D721Med (cell line): ENCODE measurements at regions not wholly inside any gene's neighbourhood (a gene's known extent, or its start where the extent isn't known, plus 50 kb on each side); places are given as distances from the start of the nearest gene placed in this dataset.

Experiments
- DNase-seq: peaks from one replicate; pipeline ENCODE4 v3.0.0; 2011; ENCODE audit warnings: low spot score; ENCODE audit not compliant: insufficient read length
- FAIRE-seq: peaks from 2 replicates; lab custom pipeline; 2011; peaks lifted over from hg19 to GRCh38; lab: Jason Lieb, UNC
- TF ChIP-seq, protein P1 (sequence below): IDR thresholded peaks from 2 replicates; pipeline ENCODE4 v1.5.1; 2012; ENCODE audit warnings: mild to moderate bottlenecking, control low read depth; ENCODE audit not compliant: insufficient read depth; ENCODE audit errors: missing control alignments

DNA sequence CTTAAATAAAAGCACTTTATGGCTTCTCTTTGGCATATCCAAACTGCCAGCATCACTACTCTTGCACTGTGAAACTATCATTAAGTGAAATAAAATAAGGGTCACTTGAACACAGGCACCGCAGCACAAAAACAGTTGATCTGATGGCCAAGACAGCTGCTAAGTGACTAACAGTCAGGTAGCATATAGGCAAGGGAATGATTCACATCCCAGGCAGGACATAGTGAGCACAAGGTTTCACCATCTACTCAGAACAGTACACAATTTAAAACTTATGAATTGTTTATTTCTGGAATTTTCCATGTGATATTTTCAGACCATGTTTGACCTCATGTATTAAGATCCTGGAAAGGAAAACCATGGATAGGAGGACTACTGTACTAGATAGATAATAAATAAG lies 214.2 kb downstream of the MREG start:
- TF ChIP-seq, protein P1, sequence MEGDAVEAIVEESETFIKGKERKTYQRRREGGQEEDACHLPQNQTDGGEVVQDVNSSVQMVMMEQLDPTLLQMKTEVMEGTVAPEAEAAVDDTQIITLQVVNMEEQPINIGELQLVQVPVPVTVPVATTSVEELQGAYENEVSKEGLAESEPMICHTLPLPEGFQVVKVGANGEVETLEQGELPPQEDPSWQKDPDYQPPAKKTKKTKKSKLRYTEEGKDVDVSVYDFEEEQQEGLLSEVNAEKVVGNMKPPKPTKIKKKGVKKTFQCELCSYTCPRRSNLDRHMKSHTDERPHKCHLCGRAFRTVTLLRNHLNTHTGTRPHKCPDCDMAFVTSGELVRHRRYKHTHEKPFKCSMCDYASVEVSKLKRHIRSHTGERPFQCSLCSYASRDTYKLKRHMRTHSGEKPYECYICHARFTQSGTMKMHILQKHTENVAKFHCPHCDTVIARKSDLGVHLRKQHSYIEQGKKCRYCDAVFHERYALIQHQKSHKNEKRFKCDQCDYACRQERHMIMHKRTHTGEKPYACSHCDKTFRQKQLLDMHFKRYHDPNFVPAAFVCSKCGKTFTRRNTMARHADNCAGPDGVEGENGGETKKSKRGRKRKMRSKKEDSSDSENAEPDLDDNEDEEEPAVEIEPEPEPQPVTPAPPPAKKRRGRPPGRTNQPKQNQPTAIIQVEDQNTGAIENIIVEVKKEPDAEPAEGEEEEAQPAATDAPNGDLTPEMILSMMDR: no peak
- DNase-seq (no peak), FAIRE-seq (no peak)

DNA sequence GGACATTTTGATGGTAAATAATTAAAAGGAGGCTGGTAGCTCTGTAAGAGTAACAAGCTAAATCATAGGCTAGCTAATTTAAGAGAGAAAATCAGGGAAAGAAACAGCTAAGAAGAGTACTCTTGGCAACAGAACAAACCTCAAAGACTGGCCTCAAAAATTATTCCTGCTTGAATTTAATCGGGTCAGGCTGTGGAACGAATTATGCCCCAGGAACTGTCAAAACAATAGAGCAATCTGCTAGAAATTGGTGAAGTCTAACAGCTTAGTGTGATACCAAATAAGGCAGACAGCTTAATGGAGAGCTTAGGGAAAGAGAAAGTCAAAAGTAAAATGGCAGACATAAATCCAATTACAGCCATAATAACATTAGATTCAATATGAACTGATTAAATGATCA lies 215.7 kb downstream of the MREG start:
- FAIRE-seq (peak; percentile 67), DNase-seq (peak; percentile 22)
- TF ChIP-seq, protein P1: no peak

DNA sequence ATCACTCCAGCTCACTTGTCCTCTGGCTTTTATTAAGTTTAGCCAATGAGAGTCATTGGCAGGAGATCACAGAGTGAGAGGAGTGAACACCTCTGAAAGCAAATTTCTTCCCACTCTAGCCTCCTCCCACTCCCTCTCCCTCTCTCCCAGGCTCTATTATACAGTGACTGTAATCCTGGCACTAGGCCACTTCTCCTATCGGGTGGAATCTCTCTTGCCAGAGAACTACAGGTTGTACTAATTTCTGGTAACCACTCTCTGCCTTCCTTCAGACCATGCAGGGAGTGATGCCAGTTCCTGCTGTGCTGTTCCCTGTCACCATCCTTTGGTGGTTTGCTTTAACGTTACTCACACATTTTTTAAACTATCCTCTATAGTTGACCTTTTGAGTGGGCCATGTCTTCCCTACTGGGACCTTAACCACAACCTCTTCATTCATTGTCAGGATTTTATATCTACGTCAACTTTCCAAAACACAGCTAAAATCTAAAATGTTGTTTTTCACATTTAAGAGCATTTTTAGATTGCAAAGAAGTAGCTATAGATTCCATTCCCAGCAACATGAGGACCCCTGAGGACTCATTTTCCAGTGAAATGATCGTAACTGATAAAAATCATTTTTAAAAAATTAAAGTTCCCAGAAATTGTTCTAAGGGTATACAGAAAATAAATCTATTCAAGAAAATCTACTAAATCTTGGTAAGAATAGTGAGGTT lies 217.1 kb downstream of the MREG start:
- TF ChIP-seq, protein P1: no peak
- FAIRE-seq (no peak), DNase-seq (no peak)

DNA sequence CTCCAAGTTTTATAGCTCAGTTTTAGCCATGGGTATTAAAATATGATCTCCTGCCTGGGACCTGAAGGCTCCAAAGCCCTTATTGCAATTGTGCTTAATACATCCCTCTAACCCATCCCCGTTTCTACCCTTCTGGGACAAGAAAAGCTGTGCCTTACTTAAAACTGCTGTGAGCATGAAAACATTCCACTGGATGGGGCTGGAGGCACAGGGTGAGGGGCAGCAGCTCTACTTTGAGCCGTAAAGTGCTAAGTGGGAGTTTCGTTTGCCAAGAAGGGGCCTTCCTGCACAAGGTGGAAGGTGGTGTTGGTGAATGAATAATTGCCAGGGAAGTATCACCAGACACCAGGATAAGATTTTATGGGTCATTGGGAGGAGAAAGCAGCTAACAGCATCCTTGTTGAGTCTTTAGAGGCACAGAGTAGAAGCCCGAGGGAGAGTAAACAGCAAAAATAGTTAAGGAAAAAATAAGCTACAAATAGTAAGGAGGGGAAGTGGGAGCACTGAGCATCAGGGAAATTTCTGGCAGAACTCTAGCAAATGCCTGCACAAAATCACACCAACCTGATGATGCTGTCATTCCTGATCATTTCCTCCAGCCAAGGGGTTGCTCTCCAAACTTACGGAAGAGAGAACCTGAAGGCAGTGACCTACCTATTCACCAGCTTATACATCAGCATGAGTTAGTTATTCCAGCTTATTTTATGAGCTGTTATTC lies 218.4 kb downstream of the MREG start:
- TF ChIP-seq, protein P1: no peak
- FAIRE-seq (no peak), DNase-seq (no peak)

DNA sequence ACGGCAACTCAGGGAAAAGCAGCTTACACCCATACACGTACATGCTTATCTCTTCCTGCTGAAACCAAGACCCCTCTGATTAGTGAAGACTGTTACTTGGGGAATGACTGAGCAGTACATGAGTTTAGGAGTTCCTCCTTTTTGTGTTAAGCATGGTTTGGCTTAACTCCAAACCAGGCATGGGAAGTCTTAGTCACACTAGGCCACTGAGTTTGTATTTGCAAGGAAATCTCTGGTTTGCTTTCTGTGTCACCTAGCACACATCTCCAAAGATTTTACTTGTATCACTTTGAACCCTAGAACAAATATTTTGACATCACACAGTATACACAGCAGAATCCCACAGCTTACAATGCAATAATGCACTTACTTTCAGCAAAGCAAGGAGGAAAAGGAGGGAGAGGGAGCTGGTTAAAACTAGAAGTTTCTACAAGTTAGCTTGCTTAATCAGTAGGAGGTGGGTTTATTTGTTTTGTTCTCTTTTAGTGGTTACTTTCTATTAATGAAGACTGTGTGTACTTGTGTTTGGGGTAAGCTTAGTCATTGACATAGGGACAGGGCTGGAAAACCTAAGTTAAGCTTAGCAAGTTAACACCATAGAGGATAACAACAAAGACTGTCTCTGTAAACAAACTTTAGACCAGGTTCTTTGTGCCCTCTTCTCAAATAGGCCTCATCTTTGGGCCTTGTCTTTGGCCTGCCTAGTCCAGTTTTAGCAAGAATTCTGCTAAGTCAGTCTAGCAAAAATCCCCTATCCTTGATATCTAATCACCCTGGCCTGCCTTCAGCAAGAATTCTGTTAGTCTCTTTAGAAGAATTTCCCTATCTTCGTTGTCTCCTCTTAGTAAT lies 219.4 kb downstream of the MREG start:
- TF ChIP-seq, protein P1: no peak
- FAIRE-seq: no peak
- no peak for DNase-seq

DNA sequence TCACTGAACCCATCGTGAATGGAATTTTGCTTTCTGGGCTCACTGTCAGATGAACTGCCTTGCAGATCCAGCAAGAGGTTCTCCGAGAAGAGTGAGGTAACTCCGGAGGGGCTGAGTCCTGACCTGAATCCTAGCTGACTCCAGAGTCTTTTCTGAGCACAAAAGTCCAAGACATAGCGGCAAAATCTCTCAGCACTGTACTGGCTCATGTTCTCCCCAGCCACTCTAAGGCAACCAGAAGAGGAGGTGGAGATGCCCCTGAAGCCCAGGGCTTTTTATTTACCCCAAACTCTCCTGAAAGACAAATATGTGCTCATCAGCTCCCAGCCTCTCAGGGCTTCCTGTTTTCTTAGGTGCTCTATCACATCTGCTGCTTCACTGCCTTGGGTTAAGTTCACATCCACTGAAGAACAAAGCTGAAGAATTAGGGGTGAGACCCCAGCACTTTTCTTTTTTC lies 221.8 kb downstream of the MREG start:
- TF ChIP-seq, protein P1: no peak
- FAIRE-seq (no peak), DNase-seq (no peak)
